GM23338 (cell line): ENCODE measurements at regions not wholly inside any gene's neighbourhood (a gene's known extent, or its start where the extent isn't known, plus 50 kb on each side); places are given as distances from the start of the nearest gene placed in this dataset.

Source experiments
- ATAC-seq: fragments of 200-7000 bp; cut with Tn5 transposase; 3 replicates; pipeline ENCODE4 v1.9.1; 2020
- DNase-seq: peaks from one replicate; pipeline ENCODE4 v3.0.0-alpha.2; 2015; ENCODE audit warnings: low spot score
- H2AFZ ChIP-seq: fragments of 200-600 bp; sonication (generic); 2 replicates; pipeline ENCODE4 v1.8.0; 2016; ENCODE audit warnings: antibody characterized with exemption, mild to moderate bottlenecking, moderate library complexity
- H3F3A ChIP-seq: fragments of 200-600 bp; sonication (generic); replicated peaks from 2 replicates; pipeline ENCODE4 v1.8.0; 2017; ENCODE audit warnings: antibody characterized with exemption, mixed run types, low read depth
- H3K27ac ChIP-seq: fragments of 200-600 bp; sonication (generic); 2 replicates; pipeline ENCODE4 v1.6.1; 2016; ENCODE audit warnings: low read depth
- H3K27me3 ChIP-seq: fragments of 200-600 bp; sonication (generic); 2 replicates; pipeline ENCODE4 v1.8.0; 2016; ENCODE audit warnings: mild to moderate bottlenecking, mixed run types, moderate library complexity; ENCODE audit not compliant: insufficient read depth
- H3K36me3 ChIP-seq: fragments of 200-600 bp; sonication (generic); 2 replicates; pipeline ENCODE4 v1.8.0; 2016; ENCODE audit warnings: mild to moderate bottlenecking; ENCODE audit not compliant: insufficient read depth
- H3K4me1 ChIP-seq: fragments of 200-600 bp; sonication (generic); 2 replicates; pipeline ENCODE4 v1.8.0; 2016; ENCODE audit warnings: mild to moderate bottlenecking, moderate library complexity; ENCODE audit not compliant: insufficient read depth
- H3K4me2 ChIP-seq: fragments of 200-600 bp; sonication (generic); 2 replicates; pipeline ENCODE4 v1.7.1; 2017; ENCODE audit warnings: mixed run types
- H3K4me3 ChIP-seq: fragments of 200-600 bp; sonication (generic); 2 replicates; pipeline ENCODE4 v1.6.1; 2016; ENCODE audit warnings: mixed run types
- H3K79me2 ChIP-seq: fragments of 200-600 bp; sonication (generic); replicated peaks from 2 replicates; pipeline ENCODE4 v1.8.0; 2017; ENCODE audit warnings: mild to moderate bottlenecking; ENCODE audit not compliant: insufficient read depth
- H3K9me2 ChIP-seq: fragments of 200-600 bp; sonication (generic); 2 replicates; pipeline ENCODE4 v1.8.0; 2017; ENCODE audit not compliant: insufficient read depth
- H4K20me1 ChIP-seq: fragments of 200-600 bp; sonication (generic); replicated peaks from 2 replicates; pipeline ENCODE4 v1.8.0; 2017; ENCODE audit warnings: mild to moderate bottlenecking; ENCODE audit not compliant: insufficient read depth
- H3K27ac Mint-ChIP-seq: 2 replicates; pipeline ENCODE4 v1.8.0; 2020; ENCODE audit warnings: inconsistent platforms, mild to moderate bottlenecking, moderate library complexity, mixed read lengths
- H3K27me3 Mint-ChIP-seq: 3 replicates; pipeline ENCODE4 v1.8.0; 2022; ENCODE audit warnings: low read depth, mild to moderate bottlenecking, moderate library complexity, mixed read lengths, inconsistent platforms; ENCODE audit not compliant: insufficient read depth, poor library complexity
- H3K36me3 Mint-ChIP-seq: 3 replicates; pipeline ENCODE4 v1.8.0; 2021; ENCODE audit warnings: low read depth, mild to moderate bottlenecking, inconsistent platforms, moderate library complexity, mixed read lengths
- H3K4me1 Mint-ChIP-seq: 3 replicates; pipeline ENCODE4 v1.8.0; 2020; ENCODE audit warnings: mild to moderate bottlenecking, inconsistent platforms, mixed read lengths
- H3K4me3 Mint-ChIP-seq: 3 replicates; pipeline ENCODE4 v1.8.0; 2021; ENCODE audit warnings: moderate library complexity, mild to moderate bottlenecking, inconsistent platforms, mixed read lengths
- H3K9me3 Mint-ChIP-seq: 3 replicates; pipeline ENCODE4 v1.8.0; 2020; ENCODE audit warnings: moderate library complexity, mild to moderate bottlenecking, inconsistent platforms, mixed read lengths
- CREB1 ChIP-seq: fragments of 250-450 bp; sonication (Bioruptor Pico); IDR thresholded peaks from 2 replicates; pipeline ENCODE4 v1.5.0; 2020; ENCODE audit warnings: low read depth, mild to moderate bottlenecking, moderate library complexity
- CTCF ChIP-seq, 2 experiments: fragments of 200-600 bp in 1 of 2; sonication (generic) in 1 of 2; conservative IDR thresholded peaks; 2 replicates each; pipeline versions ENCODE4 v1.5.1 to v1.6.1; 2016 to 2017; ENCODE audit warnings: antibody characterized with exemption in 2 of 2, low read depth in 2 of 2, mild to moderate bottlenecking in 2 of 2, moderate library complexity in 1 of 2
- EZH2 ChIP-seq: fragments of 200-600 bp; sonication (generic); IDR thresholded peaks from one replicate; pipeline ENCODE4 v1.8.0; 2017; ENCODE audit warnings: antibody characterized with exemption, mild to moderate bottlenecking, low read depth; ENCODE audit not compliant: unreplicated experiment
- EZH2phosphoT487 ChIP-seq: fragments of 200-600 bp; sonication (generic); IDR thresholded peaks from one replicate; pipeline ENCODE4 v1.8.1; 2018; ENCODE audit warnings: antibody characterized with exemption; ENCODE audit not compliant: unreplicated experiment
- JUNB ChIP-seq: IDR thresholded peaks from one replicate; pipeline ENCODE4 v1.6.1; 2016; ENCODE audit warnings: antibody characterized with exemption; ENCODE audit not compliant: unreplicated experiment
- NANOG ChIP-seq: IDR thresholded peaks from 2 replicates; pipeline ENCODE4 v1.6.1; 2016; ENCODE audit warnings: antibody characterized with exemption, borderline replicate concordance
- POLR2AphosphoS5 ChIP-seq: IDR thresholded peaks from 2 replicates; pipeline ENCODE4 v1.6.1; 2016; ENCODE audit warnings: antibody characterized with exemption, low read depth
- STAT1 ChIP-seq: IDR thresholded peaks from one replicate; pipeline ENCODE4 v1.6.1; 2016; ENCODE audit warnings: antibody characterized with exemption; ENCODE audit not compliant: unreplicated experiment
- ZNF114 ChIP-seq: fragments of 250-450 bp; sonication (Bioruptor Pico); IDR thresholded peaks from 2 replicates; pipeline ENCODE4 v1.5.0; 2020; ENCODE audit warnings: mild to moderate bottlenecking, moderate library complexity
- ZNF331 ChIP-seq: fragments of 250-450 bp; sonication (Bioruptor Pico); IDR thresholded peaks from 2 replicates; pipeline ENCODE4 v1.5.0; 2020; ENCODE audit warnings: low read depth, mild to moderate bottlenecking, moderate library complexity
- TF ChIP-seq, protein P1 (sequence below): IDR thresholded peaks from 2 replicates; pipeline ENCODE4 v1.6.1; 2016; ENCODE audit warnings: antibody characterized with exemption
- TF ChIP-seq, protein P2 (sequence below): IDR thresholded peaks from one replicate; pipeline ENCODE4 v1.6.1; 2018; ENCODE audit warnings: antibody characterized with exemption; ENCODE audit not compliant: unreplicated experiment

- Mint-ChIP-seq H3K27ac (no peak overlapping the region), H3K4me3 (no peak overlapping the region), H3K27me3 (peaks cover 4% of the 10 kb centered on the region), H3K36me3 (no peaks in the 10 kb centered on the region; the same call in 2 of the 3 replicates), H3K4me1 (no peaks in the 10 kb centered on the region), H3K9me3 (peaks cover 18% of the 10 kb centered on the region)
- no peaks in the 10 kb centered on the region for H3K27me3 ChIP-seq
- no peaks in the 10 kb centered on the region for H3K79me2 ChIP-seq
- TF ChIP-seq CREB1 (no peak), STAT1 (no peak), POLR2AphosphoS5 (no peak), ZNF114 (no peak), EZH2phosphoT487 (no peak)
- TF ChIP-seq, protein P1, sequence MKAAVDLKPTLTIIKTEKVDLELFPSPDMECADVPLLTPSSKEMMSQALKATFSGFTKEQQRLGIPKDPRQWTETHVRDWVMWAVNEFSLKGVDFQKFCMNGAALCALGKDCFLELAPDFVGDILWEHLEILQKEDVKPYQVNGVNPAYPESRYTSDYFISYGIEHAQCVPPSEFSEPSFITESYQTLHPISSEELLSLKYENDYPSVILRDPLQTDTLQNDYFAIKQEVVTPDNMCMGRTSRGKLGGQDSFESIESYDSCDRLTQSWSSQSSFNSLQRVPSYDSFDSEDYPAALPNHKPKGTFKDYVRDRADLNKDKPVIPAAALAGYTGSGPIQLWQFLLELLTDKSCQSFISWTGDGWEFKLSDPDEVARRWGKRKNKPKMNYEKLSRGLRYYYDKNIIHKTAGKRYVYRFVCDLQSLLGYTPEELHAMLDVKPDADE: no peak
- no peak overlapping the region for H3K4me3 ChIP-seq
- H3K4me1 ChIP-seq: no peaks in the 10 kb centered on the region
- no peaks in the 10 kb centered on the region for H3F3A ChIP-seq
- no peak for DNase-seq
- no peak overlapping the region for H3K4me2 ChIP-seq
- ATAC-seq: no peak
- no peak overlapping the region for H2AFZ ChIP-seq
- no peaks in the 10 kb centered on the region for H3K36me3 ChIP-seq
- H3K27ac ChIP-seq: no peak overlapping the region
- H3K9me2 ChIP-seq: no peaks in the 10 kb centered on the region
- no peaks in the 10 kb centered on the region for H4K20me1 ChIP-seq
Observed at GRCh38 chr14:99073431-99073830, 198.6 kb downstream of the BCL11B start.

DNA sequence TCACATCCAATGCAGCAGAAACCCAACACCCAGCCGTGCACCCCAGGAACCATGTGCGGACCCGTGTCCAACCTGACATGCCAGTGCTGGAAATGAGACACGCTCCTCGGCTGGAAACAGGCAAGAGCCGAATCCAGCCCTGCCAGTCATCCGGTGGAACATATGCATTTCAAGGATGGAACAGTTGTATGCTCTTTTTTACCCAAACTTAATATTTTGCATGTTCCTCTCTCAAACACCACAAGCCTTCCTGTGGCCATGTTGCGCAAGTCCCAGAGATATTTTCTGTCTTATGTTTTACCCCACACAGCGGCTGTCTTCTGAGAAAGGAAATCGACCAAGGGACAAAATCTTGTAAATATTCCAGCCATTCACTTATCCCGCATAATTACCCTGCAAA lies 196.9 kb downstream of the BCL11B start:
- no peak overlapping the region for H2AFZ ChIP-seq
- no peaks in the 10 kb centered on the region for H3K4me1 Mint-ChIP-seq
- H3K36me3 ChIP-seq: no peaks in the 10 kb centered on the region
- no peaks in the 10 kb centered on the region; the same call in 2 of the 3 replicates for H3K36me3 Mint-ChIP-seq
- no peaks in the 10 kb centered on the region for H3F3A ChIP-seq
- H3K4me1 ChIP-seq: no peaks in the 10 kb centered on the region
- no peak overlapping the region for H3K27ac Mint-ChIP-seq
- no peak for ATAC-seq
- H4K20me1 ChIP-seq: no peaks in the 10 kb centered on the region
- H3K4me2 ChIP-seq: no peak overlapping the region
- H3K9me2 ChIP-seq: no peaks in the 10 kb centered on the region; the same call in 1 of the 2 replicates
- no peaks in the 10 kb centered on the region for H3K79me2 ChIP-seq
- no peak overlapping the region for H3K27ac ChIP-seq
- H3K27me3 Mint-ChIP-seq: peaks cover 4% of the 10 kb centered on the region
- no peak overlapping the region for H3K4me3 Mint-ChIP-seq
- DNase-seq: no peak
- no peak overlapping the region for H3K4me3 ChIP-seq
- peaks cover 20% of the 10 kb centered on the region for H3K9me3 Mint-ChIP-seq
- H3K27me3 ChIP-seq: no peaks in the 10 kb centered on the region
- TF ChIP-seq, protein P2, sequence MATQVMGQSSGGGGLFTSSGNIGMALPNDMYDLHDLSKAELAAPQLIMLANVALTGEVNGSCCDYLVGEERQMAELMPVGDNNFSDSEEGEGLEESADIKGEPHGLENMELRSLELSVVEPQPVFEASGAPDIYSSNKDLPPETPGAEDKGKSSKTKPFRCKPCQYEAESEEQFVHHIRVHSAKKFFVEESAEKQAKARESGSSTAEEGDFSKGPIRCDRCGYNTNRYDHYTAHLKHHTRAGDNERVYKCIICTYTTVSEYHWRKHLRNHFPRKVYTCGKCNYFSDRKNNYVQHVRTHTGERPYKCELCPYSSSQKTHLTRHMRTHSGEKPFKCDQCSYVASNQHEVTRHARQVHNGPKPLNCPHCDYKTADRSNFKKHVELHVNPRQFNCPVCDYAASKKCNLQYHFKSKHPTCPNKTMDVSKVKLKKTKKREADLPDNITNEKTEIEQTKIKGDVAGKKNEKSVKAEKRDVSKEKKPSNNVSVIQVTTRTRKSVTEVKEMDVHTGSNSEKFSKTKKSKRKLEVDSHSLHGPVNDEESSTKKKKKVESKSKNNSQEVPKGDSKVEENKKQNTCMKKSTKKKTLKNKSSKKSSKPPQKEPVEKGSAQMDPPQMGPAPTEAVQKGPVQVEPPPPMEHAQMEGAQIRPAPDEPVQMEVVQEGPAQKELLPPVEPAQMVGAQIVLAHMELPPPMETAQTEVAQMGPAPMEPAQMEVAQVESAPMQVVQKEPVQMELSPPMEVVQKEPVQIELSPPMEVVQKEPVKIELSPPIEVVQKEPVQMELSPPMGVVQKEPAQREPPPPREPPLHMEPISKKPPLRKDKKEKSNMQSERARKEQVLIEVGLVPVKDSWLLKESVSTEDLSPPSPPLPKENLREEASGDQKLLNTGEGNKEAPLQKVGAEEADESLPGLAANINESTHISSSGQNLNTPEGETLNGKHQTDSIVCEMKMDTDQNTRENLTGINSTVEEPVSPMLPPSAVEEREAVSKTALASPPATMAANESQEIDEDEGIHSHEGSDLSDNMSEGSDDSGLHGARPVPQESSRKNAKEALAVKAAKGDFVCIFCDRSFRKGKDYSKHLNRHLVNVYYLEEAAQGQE: no peak
- TF ChIP-seq CTCF (conservative IDR thresholded peaks at IDR 0.05; ENCODE audit: low read depth in 2 of 2) (no peak), JUNB (no peak), CREB1 (no peak), ZNF331 (CRISPR knock-in tag) (no peak), ZNF114 (no peak), NANOG (no peak), EZH2 (no peak)
- TF ChIP-seq, protein P1: no peak
